ENCODE measurements at regions not wholly inside any gene's neighbourhood (a gene's known extent, or its start where the extent isn't known, plus 50 kb on each side); places are given as distances from the start of the nearest gene placed in this dataset.

GRCh38 chr2:81747481-81748070, 1443.0 kb upstream of the LRRTM1 start:
- Histone ChIP-seq H3K27ac (no peak overlapping the region), H3K4me1 (no peaks in the 10 kb centered on the region), H3K36me3 (no peaks in the 10 kb centered on the region), H3K27me3 (ENCODE audit: low read depth) (no peaks in the 10 kb centered on the region), H3K9me3 (peaks cover 5% of the 10 kb centered on the region), H3K4me3 (no peak overlapping the region)
- DNase-seq (no peak), ATAC-seq (no peak)
- TF ChIP-seq CTCF (IDR thresholded peaks at IDR 0.05), result no peak
- intact Hi-C loops (cut with DNase I), result no loop called here

GRCh38 chr2:81739966-81740365, 1435.4 kb upstream of the LRRTM1 start:
- Histone ChIP-seq H3K36me3 (no peaks in the 10 kb centered on the region), H3K9me3 (no peaks in the 10 kb centered on the region), H3K27me3 (ENCODE audit: low read depth) (no peaks in the 10 kb centered on the region), H3K4me1 (no peaks in the 10 kb centered on the region), H3K27ac (no peak overlapping the region), H3K4me3 (no peak overlapping the region)
- intact Hi-C loops (cut with DNase I), result no loop called here
- no peak for DNase-seq
- no peak for ATAC-seq
- no peak for TF ChIP-seq CTCF (IDR thresholded peaks at IDR 0.05)

GRCh38 chr2:81734981-81735380, 1430.4 kb upstream of the LRRTM1 start:
- H3K9me3 ChIP-seq, result no peaks in the 10 kb centered on the region
- no peaks in the 10 kb centered on the region for H3K36me3 ChIP-seq
- H3K27me3 ChIP-seq (ENCODE audit: low read depth), result no peaks in the 10 kb centered on the region
- no peak for ATAC-seq
- intact Hi-C loops (cut with DNase I), result no loop called here
- no peaks in the 10 kb centered on the region for H3K4me1 ChIP-seq
- H3K27ac ChIP-seq, result no peak overlapping the region
- no peak for DNase-seq
- TF ChIP-seq CTCF (IDR thresholded peaks at IDR 0.05), result no peak
- H3K4me3 ChIP-seq, result no peak overlapping the region

GRCh38 chr2:81714817-81715216, 1410.3 kb upstream of the LRRTM1 start:
- no peak for ATAC-seq
- intact Hi-C loops (cut with DNase I), result no loop called here
- Histone ChIP-seq H3K27ac (no peak overlapping the region), H3K9me3 (no peaks in the 10 kb centered on the region), H3K36me3 (no peaks in the 10 kb centered on the region), H3K27me3 (ENCODE audit: low read depth) (no peaks in the 10 kb centered on the region), H3K4me1 (no peaks in the 10 kb centered on the region), H3K4me3 (no peak overlapping the region)
- TF ChIP-seq CTCF (IDR thresholded peaks at IDR 0.05), result no peak
- DNase-seq, result no peak

GRCh38 chr2:81706856-81707255, 1402.3 kb upstream of the LRRTM1 start:
- no peak for DNase-seq
- no peak for ATAC-seq

More at GRCh38 chr2:81706856-81707255, 1402.3 kb upstream of the LRRTM1 start:
- no peak for TF ChIP-seq CTCF (IDR thresholded peaks at IDR 0.05)
- H3K4me1 ChIP-seq, result no peaks in the 10 kb centered on the region
- no peaks in the 10 kb centered on the region for H3K27me3 ChIP-seq (ENCODE audit: low read depth)
- H3K27ac ChIP-seq, result no peak overlapping the region
- H3K9me3 ChIP-seq, result no peaks in the 10 kb centered on the region
- H3K4me3 ChIP-seq, result no peak overlapping the region
- H3K36me3 ChIP-seq, result no peaks in the 10 kb centered on the region
- intact Hi-C loops (cut with DNase I), result no loop called here
